Hematopoietic multipotent progenitor cell treated with erythropoietin and hydrocortisone succinate and interleukin-3 and kit ligand, for 17 days (in vitro differentiated cells): ENCODE measurements at regions not wholly inside any gene's neighbourhood (a gene's known extent, or its start where the extent isn't known, plus 50 kb on each side); places are given as distances from the start of the nearest gene placed in this dataset.

Experiments
- DNase-seq: peaks from one replicate; pipeline ENCODE4 v3.0.0-alpha.2; 2015; ENCODE audit warnings: low spot score

- no peak for DNase-seq
These were observed 140.1 kb downstream of the ZDHHC20 start for GRCh38 chr13:21318891-21319532.

- no peak for DNase-seq
These were observed 139.0 kb downstream of the ZDHHC20 start for GRCh38 chr13:21319869-21320641.

- DNase-seq = no peak
These were observed 138.5 kb downstream of the ZDHHC20 start for GRCh38 chr13:21320642-21321034.

GRCh38 chr13:21321269-21321668 is 137.8 kb downstream of the ZDHHC20 start:
- no peak for DNase-seq

- no peak for DNase-seq
These were observed 136.7 kb downstream of the ZDHHC20 start for GRCh38 chr13:21322327-21322965.
